Fibroblast of pulmonary artery (primary cell): ENCODE measurements at regions not wholly inside any gene's neighbourhood (a gene's known extent, or its start where the extent isn't known, plus 50 kb on each side); places are given as distances from the start of the nearest gene placed in this dataset.

Experiments
- DNase-seq: peaks from one replicate; pipeline ENCODE4 v3.0.0-alpha.2; 2010; ENCODE audit warnings: low read depth
- H3K4me3 ChIP-seq: replicated peaks from 2 replicates; pipeline ENCODE4 v1.5.1; 2011; ENCODE audit warnings: low read depth, mild to moderate bottlenecking, control low read depth, low read length, moderate library complexity
- TF ChIP-seq, protein P1 (sequence below): IDR thresholded peaks from 2 replicates; pipeline ENCODE4 v1.5.1; 2011; ENCODE audit warnings: mild to moderate bottlenecking, control low read depth, low read length, inconsistent platforms; ENCODE audit errors: missing control alignments

DNA sequence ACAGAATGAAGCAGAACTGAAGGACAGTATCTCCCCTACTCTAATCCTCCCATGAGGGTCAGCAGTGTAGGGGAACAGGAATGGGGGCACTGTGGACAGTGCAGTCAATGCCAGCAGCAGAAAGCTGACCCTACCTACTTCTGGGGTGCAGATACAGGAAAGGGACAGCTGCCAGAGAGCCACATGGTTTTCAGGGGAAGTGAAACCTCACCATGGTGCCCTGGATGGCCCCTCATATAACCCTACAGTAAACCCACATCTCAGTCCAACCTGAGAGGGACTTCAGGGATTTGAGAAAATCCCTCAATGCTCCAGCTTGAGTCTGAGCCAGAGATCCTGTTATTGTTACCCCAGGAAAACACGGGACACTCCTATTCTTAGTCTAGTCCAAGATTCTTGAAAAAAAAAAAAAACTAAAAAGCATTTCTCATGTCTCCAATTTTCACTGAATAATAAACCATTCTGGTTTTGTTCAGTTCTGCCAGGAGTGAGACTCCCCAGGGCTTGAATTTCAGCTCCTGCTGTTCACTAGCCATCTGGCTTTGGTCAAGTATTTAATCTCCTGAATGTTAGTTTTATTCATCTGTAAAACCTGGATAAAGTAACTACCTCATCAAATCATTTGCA, 511.6 kb upstream of the ARGLU1 start:
- no peak for DNase-seq
- TF ChIP-seq, protein P1, sequence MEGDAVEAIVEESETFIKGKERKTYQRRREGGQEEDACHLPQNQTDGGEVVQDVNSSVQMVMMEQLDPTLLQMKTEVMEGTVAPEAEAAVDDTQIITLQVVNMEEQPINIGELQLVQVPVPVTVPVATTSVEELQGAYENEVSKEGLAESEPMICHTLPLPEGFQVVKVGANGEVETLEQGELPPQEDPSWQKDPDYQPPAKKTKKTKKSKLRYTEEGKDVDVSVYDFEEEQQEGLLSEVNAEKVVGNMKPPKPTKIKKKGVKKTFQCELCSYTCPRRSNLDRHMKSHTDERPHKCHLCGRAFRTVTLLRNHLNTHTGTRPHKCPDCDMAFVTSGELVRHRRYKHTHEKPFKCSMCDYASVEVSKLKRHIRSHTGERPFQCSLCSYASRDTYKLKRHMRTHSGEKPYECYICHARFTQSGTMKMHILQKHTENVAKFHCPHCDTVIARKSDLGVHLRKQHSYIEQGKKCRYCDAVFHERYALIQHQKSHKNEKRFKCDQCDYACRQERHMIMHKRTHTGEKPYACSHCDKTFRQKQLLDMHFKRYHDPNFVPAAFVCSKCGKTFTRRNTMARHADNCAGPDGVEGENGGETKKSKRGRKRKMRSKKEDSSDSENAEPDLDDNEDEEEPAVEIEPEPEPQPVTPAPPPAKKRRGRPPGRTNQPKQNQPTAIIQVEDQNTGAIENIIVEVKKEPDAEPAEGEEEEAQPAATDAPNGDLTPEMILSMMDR = no peak
- no peak overlapping the region for H3K4me3 ChIP-seq

DNA sequence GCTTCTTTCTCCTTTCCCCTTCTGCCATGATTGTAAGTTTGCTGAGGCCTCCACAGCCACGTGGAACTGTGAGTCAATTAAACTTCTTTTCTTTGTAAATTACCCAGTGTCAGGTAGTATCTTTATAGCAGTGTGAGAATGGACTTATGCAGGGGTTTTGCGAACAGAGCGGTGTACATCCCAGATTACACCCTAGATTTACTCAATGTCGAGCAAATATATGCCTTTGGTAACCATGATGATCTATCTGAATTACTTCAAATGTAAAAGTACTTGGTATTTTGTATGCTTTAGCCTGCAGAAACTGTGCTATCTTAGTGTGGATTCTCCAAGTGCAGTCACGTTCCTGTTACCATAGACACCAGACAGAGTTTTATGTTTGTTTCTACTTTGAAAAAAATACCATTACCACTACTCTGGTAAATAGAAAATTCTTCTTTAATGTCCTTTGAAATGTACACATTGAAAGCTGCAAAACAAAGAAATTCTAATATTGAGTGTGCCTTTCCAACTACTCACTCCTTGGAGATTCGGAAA, 510.4 kb upstream of the ARGLU1 start:
- H3K4me3 ChIP-seq = no peak overlapping the region
- TF ChIP-seq, protein P1 = no peak
- no peak for DNase-seq

DNA sequence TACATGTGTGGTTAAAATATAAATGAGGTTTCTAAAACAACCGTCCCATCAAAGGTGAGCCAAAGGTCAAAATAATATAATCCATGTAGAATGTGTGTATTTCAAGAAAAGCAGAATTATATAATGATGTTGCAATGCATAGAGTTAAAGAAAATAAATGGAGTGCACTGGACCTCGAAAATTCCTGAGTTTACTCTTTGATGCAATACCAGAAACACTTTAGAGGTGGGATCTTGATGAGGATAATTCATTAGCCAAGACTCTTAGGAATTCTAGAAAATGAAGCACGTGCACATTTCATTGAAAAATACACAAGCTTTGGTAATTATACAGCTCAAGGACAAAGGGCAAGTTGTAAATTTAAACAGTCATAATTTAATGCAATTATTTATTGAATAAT, 508.9 kb upstream of the ARGLU1 start:
- no peak overlapping the region for H3K4me3 ChIP-seq
- DNase-seq = no peak
- TF ChIP-seq, protein P1 = no peak

DNA sequence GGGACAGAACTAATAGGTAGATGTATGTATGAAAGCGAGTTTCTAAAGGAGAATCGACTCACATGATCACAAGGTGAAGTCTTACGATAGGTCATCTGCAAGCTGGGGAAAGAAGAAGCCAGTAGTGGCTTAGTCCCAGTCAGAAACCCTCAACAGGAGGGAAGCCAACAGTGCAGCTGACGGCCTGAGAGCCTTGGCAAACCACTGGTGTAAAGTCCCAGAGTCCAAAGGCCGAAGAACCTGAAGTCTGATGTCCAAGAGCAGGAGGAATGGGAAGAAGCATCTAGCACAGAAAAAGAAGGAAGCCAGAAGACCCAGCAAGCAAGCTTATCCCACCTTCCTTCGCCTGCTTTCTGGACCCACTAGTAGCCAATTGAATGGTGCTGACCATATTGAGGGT, 507.6 kb upstream of the ARGLU1 start:
- no peak for DNase-seq
- H3K4me3 ChIP-seq = no peak overlapping the region
- TF ChIP-seq, protein P1 = no peak

DNA sequence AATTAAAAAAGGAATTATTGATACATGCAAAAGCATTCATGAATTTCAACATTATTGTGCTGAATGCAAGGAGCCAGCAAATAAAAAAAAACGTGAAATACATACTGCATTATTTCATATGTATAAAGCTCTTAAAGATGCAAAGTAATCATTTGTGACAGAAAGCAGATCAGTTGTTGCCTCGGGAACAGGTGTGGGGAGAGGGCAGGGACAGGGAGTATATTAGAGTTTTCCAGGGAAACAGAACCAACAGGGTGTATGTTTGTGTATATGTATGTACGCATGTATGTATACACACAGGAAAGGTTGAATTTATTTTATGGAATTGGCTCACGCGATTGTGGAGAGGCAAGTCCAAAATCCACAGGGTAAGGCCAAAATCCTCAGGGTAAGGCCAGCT, 502.9 kb upstream of the ARGLU1 start:
- TF ChIP-seq, protein P1 = no peak
- no peak overlapping the region for H3K4me3 ChIP-seq
- no peak for DNase-seq

DNA sequence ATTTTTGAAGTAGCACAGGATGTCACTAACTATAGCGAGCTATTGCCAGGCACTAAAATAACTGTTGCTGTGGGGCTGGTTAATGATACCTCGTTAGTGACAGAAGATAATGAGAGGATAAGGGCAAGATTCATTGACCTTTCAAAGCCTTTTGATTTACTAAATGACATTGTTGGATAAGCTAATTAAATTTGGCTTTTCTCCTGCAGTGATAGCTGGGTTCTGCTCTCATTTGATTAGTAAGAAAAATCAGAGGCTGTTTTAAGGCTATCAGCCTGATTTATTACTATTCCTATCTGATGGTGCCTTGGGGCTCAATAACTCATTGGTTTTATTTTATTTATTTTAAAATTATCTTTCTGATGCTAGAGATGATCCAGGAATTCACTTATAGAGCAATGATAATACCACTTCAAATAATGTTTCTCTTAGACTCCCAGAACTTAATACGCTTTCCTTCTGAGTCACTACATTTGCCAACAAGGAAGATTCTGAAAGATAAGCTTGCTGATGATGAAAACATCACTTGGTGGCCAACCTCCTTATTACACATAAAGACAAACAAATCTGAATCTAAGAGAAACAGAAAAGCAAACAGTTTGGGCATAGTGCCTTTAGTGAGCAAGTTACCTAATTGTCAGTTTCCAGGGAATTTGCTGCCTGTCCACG, 501.3 kb upstream of the ARGLU1 start:
- no peak overlapping the region for H3K4me3 ChIP-seq
- TF ChIP-seq, protein P1 = no peak
- no peak for DNase-seq
